Common myeloid progenitor, CD34-positive (primary cell): ENCODE measurements at regions not wholly inside any gene's neighbourhood (a gene's known extent, or its start where the extent isn't known, plus 50 kb on each side); places are given as distances from the start of the nearest gene placed in this dataset.

Experiments
- CTCF ChIA-PET: fragments of 350-600 bp; sonication (Branson Sonifier 250); formaldehyde crosslinking; loops from one replicate; lab custom pipeline; 2021; ENCODE audit warnings: antibody characterized with exemption; lab: Charles Lee
- POLR2A ChIA-PET: fragments of 350-600 bp; sonication (Branson Sonifier 250); formaldehyde crosslinking; loops from one replicate; lab custom pipeline; 2021; ENCODE audit warnings: antibody characterized with exemption; lab: Charles Lee
- DNase-seq, 3 donors: peaks; one replicate each; pipeline versions ENCODE4 v3.0.0 to v3.0.0-alpha.2; 2013
- H3K27ac ChIP-seq, 2 experiments: 1 replicate in 1 of 2; 2 replicates in 1 of 2; pipeline ENCODE4 v1.7.0; 2013; ENCODE audit warnings: inconsistent platforms in 2 of 2, low read length in 2 of 2, mild to moderate bottlenecking in 2 of 2, low read depth in 1 of 2, moderate library complexity in 1 of 2; ENCODE audit not compliant: severe bottlenecking in 2 of 2, insufficient read depth in 1 of 2, poor library complexity in 1 of 2
- H3K27me3 ChIP-seq, 5 experiments: replicated peaks in 2 of 5; 1 replicate in 3 of 5; 2 replicates in 2 of 5; pipeline versions ENCODE4 v1.6.1 to v1.7.0; 2013; ENCODE audit warnings: low read length in 4 of 5, mild to moderate bottlenecking in 2 of 5, moderate library complexity in 2 of 5, inconsistent platforms in 1 of 5; ENCODE audit not compliant: insufficient read depth in 5 of 5, control insufficient read depth in 4 of 5
- H3K36me3 ChIP-seq, 4 experiments: 1 replicate in 2 of 4; 2 replicates in 2 of 4; pipeline versions ENCODE4 v1.6.1 to v1.7.0; 2013; ENCODE audit warnings: low read length in 3 of 4, control low read depth in 1 of 4, mild to moderate bottlenecking in 1 of 4; ENCODE audit not compliant: control insufficient read depth in 4 of 4, insufficient read depth in 4 of 4
- H3K4me1 ChIP-seq, 4 experiments: 1 replicate in 3 of 4; 2 replicates in 1 of 4; pipeline versions ENCODE4 v1.6.1 to v1.7.1; 2013; ENCODE audit warnings: low read length in 3 of 4, mild to moderate bottlenecking in 3 of 4, control low read depth in 1 of 4, inconsistent platforms in 1 of 4, moderate library complexity in 1 of 4; ENCODE audit not compliant: control insufficient read depth in 4 of 4, insufficient read depth in 4 of 4; ENCODE audit errors: control extremely low read depth in 1 of 4
- H3K4me3 ChIP-seq, 7 experiments: 1 replicate in 4 of 7; 2 replicates in 3 of 7; pipeline versions ENCODE4 v1.5.1 to v1.7.0; 2013; ENCODE audit warnings: mild to moderate bottlenecking in 7 of 7, low read length in 6 of 7, moderate library complexity in 6 of 7, inconsistent platforms in 2 of 7, low read depth in 2 of 7, control low read depth in 1 of 7; ENCODE audit not compliant: insufficient read depth in 4 of 7, control insufficient read depth in 1 of 7; ENCODE audit errors: extremely low read depth in 1 of 7
- H3K9me3 ChIP-seq, 5 experiments: 1 replicate in 4 of 5; 2 replicates in 1 of 5; pipeline versions ENCODE4 v1.6.1 to v1.7.1; 2013; ENCODE audit warnings: low read length in 4 of 5, mild to moderate bottlenecking in 2 of 5, inconsistent platforms in 1 of 5, low read depth in 1 of 5, moderate library complexity in 1 of 5; ENCODE audit not compliant: control insufficient read depth in 4 of 5, insufficient read depth in 2 of 5; ENCODE audit errors: control extremely low read depth in 1 of 5
- WGBS: methylation state at CpG from one replicate; pipeline ENCODE4 v1.1.5; 2013; ENCODE audit not compliant: insufficient coverage; 5-methylcytosine and 5-hydroxymethylcytosine counted together

- H3K9me3 ChIP-seq: no peaks in the 10 kb centered on the region
- DNase-seq: no peak
- ChIA-PET POLR2A (no interaction called here), CTCF (no interaction called here)
- no peaks in the 10 kb centered on the region for H3K36me3 ChIP-seq
- peaks cover 0 to 10% (median 0%) of the 10 kb centered on the region in 5 experiments for H3K27me3 ChIP-seq
- H3K27ac ChIP-seq: no peak overlapping the region
- no peaks in the 10 kb centered on the region for H3K4me1 ChIP-seq
- no CpG with 5 or more reads among the region's 1 CpG for WGBS
- no peak overlapping the region for H3K4me3 ChIP-seq
These were observed 252.4 kb upstream of the AJAP1 start for GRCh38 chr1:4402032-4402431.

DNA sequence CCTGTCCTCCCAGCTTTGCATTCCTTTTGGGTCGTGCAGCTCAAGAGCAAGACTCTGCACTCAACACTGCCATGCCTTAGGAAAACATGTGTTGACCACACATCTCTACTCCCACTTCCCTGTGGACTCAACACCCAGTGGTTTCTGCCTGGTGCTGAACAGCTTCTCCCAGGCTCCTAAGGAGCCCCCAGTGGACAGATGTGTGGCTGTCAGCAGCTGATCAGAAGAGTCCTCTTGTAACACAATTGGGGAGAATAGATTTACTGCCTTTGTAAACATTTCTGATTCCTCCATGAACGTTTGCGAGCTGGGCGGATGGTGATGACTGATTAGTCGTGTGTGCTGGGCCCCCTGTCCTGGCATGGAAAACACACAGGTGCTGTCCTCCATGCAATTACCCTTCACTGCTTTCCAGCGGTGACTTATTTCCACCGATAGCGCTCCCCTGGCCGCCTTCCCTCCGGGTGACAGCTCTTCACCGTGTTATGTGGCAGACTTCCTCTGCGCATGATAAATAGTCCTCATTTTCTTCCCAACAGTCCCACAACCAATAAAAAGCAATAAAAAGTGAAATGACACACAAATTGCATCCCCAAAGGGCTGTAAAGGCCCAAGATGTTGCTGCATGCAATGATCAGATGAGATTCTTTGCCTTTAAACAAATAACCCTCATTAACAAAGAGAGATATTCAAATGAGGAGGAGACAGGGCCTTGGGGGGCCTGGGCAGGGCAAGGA is 249.4 kb upstream of the AJAP1 start:
- Histone ChIP-seq H3K4me3 (no peak overlapping the region), H3K27me3 (peaks cover 0 to 10% (median 0%) of the 10 kb centered on the region in 5 experiments), H3K4me1 (no peaks in the 10 kb centered on the region), H3K27ac (no peak overlapping the region), H3K9me3 (no peaks in the 10 kb centered on the region), H3K36me3 (no peaks in the 10 kb centered on the region)
- CTCF ChIA-PET: no interaction called here
- 75% methylated on average over 12 of the region's 12 CpGs for WGBS
- POLR2A ChIA-PET: no interaction called here
- DNase-seq: no peak

DNA sequence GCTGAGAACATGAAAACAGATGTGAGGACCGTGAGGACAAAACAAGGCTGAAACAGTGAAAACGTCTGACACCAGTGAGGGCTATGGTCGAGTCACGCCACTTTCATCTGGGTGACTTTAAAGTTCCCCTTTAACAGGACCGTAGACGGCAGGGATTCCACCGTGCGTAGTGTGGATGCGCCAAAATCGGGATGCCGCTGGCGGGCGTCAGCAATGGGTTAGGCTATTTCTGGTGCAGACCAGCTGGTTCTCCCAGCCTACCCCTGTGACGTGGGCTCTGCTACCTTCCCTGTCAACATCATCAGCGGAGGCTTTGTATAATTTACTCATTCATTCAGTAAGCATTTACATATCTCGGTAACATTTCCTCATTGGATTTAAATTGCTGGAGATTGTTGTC is 246.6 kb upstream of the AJAP1 start:
- H3K4me3 ChIP-seq: no peak overlapping the region
- ChIA-PET CTCF (no interaction called here), POLR2A (no interaction called here)
- no peak for DNase-seq
- 96% methylated on average over 14 of the region's 16 CpGs for WGBS
- no peaks in the 10 kb centered on the region for H3K4me1 ChIP-seq
- no peaks in the 10 kb centered on the region for H3K9me3 ChIP-seq
- no peaks in the 10 kb centered on the region for H3K36me3 ChIP-seq
- H3K27ac ChIP-seq: no peak overlapping the region
- H3K27me3 ChIP-seq: peaks cover 0 to 7% (median 0%) of the 10 kb centered on the region in 5 experiments

DNA sequence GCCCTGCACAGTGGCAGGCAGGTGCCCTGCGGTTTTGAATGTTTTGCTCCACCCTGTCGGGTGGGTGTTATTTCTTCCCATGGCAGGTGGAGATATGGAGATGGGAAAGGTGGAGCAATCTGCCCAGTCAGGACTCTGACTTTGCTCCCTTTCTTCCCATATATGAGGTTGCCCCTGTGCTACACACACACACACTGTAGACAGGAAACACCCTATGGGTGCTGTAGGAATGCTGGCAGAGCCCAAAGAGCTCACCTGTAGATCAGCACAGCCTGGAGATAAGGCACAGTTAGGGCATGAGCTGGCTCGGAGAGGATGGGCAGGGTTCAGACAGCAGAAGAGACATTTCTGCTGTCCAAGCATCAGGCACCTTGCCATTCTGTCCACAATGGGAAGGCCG is 246.0 kb upstream of the AJAP1 start:
- Histone ChIP-seq H3K4me1 (no peaks in the 10 kb centered on the region), H3K36me3 (no peaks in the 10 kb centered on the region), H3K9me3 (no peaks in the 10 kb centered on the region), H3K27ac (no peak overlapping the region), H3K4me3 (no peak overlapping the region), H3K27me3 (peaks cover 0 to 7% (median 0%) of the 10 kb centered on the region in 5 experiments)
- CTCF ChIA-PET: no interaction called here
- WGBS: 97% methylated on average over 3 of the region's 4 CpGs
- no peak for DNase-seq
- POLR2A ChIA-PET: no interaction called here

DNA sequence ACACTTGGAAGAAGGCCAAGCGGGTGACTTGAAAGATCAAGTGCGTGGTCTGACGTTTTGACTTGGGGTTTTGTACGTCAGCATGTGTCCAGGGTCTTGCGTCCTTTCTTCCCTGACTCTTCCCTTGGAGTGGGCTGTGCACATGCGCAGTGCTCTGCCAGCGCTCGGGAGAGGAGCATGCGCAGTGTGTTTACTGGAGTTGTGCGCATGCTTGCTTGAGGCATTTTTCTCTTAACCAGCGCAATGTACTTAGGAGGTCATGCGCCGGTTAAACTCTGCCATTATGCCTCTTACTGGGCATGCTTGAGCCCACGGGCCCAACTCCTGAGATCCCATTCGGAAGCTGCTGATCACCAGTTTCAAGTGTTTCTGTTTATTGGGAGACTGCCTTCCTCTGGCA is 242.5 kb upstream of the AJAP1 start:
- Histone ChIP-seq H3K9me3 (peaks cover 0 to 4% (median 0%) of the 10 kb centered on the region in 5 experiments), H3K36me3 (no peaks in the 10 kb centered on the region), H3K4me3 (no peak overlapping the region), H3K27ac (no peak overlapping the region), H3K27me3 (peaks cover 0 to under 1% (median 0%) of the 10 kb centered on the region in 5 experiments), H3K4me1 (no peaks in the 10 kb centered on the region)
- DNase-seq: no peak
- ChIA-PET CTCF (no interaction called here), POLR2A (no interaction called here)
- WGBS: 95% methylated on average over 15 of the region's 15 CpGs

GRCh38 chr1:4415476-4415875 is 238.9 kb upstream of the AJAP1 start:
- Histone ChIP-seq H3K27me3 (no peaks in the 10 kb centered on the region), H3K27ac (no peak overlapping the region), H3K4me3 (no peak overlapping the region), H3K36me3 (no peaks in the 10 kb centered on the region), H3K4me1 (no peaks in the 10 kb centered on the region), H3K9me3 (peaks cover 0 to 7% (median 3%) of the 10 kb centered on the region in 5 experiments)
- no peak for DNase-seq
- 100% methylated on average over 1 of the region's 5 CpGs for WGBS
- ChIA-PET CTCF (no interaction called here), POLR2A (no interaction called here)

GRCh38 chr1:4416189-4416588 is 238.2 kb upstream of the AJAP1 start:
- no peak for DNase-seq
- no peak overlapping the region for H3K4me3 ChIP-seq
- no peaks in the 10 kb centered on the region for H3K36me3 ChIP-seq
- H3K27me3 ChIP-seq: no peaks in the 10 kb centered on the region
- H3K4me1 ChIP-seq: no peaks in the 10 kb centered on the region
- no peak overlapping the region for H3K27ac ChIP-seq
- peaks cover 0 to 7% (median 4%) of the 10 kb centered on the region in 5 experiments for H3K9me3 ChIP-seq
- WGBS: 70% methylated on average over 3 of the region's 5 CpGs
- CTCF ChIA-PET: no interaction called here
- POLR2A ChIA-PET: no interaction called here
